Activated gamma-delta T cell (primary cell): ENCODE measurements at regions not wholly inside any gene's neighbourhood (a gene's known extent, or its start where the extent isn't known, plus 50 kb on each side); places are given as distances from the start of the nearest gene placed in this dataset.
"Not testable (repeated sequence)": the region's sequence is repeated elsewhere in the genome, so short reads cannot be mapped to it uniquely, and the experiment has no call there.

Experiments used
- DNase-seq: peaks from one replicate; lab custom pipeline; 2025; lab: John Stamatoyannopoulos, UW

DNA sequence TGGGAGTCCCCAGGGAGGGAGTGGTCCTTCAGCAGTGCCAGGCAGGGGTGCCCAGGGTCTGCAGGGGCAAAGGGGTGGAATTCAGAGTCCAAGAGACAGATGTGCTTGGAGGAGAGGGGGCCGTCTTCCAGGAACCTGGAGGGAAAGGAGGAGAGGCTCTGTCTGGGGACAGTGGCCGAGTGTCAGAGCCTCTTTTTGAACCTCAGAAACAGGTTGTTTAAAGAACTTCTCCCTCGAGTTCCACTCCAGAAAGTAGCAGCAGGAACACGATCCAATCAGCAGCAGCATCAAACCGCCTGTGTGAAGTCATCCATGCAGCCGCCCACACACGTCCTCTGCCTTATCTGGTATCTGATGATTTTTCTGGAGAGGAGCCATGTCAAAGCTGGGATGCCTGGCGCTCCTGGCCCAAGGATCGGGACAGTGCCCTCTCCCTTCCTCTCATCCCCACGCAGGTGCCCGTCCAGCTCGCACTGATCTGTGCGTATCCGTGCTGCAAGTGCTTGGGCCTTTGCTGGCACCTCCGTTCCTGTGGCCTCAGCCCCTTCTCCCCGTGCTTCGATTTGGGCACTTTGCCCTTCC, 205.1 kb downstream of the NDUFA10 start:
- DNase-seq, result no peak

DNA sequence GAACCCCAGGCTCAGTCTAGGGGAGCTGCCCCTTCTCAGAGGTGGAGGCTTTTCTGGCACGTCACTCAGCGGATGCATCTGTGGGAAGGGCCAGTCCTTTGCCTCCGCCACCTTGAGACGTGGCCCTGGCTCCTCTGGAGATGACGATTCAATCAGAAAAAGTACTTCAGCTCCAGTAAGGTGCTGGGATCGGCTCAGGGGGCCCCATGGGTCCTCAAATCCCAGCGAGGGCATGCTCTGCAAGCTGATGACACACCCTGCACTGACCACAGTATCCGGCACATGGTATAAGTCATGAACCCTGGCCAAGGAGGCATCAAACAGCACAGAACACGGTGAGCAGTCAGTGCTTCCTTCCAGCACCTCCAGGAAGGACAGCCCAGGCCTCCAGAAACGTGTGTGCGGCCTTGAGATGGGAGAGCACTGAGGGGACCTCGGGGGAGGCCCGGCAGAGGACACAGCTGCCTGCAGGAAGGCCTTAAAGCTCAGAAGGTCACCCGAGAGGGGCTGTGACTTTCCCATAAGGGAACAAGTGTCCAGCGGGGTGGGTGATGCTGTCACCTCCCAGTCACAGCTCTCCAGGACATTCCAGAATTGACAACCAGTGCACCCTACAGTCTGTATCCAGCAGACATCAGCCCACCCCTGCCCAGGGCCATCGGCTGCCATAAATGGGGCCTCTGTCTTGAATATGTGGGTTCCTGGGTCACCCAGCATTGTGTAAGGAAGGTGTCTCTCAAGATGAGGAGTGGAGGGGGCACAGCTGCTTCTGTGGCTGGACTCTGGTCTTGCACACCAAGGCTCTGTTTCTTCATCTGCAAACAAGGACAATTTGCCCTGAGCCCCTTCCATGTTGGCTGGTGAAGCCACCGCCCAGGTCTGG, 205.8 kb downstream of the NDUFA10 start:
- no peak for DNase-seq

- no peak for DNase-seq
Observed at GRCh38 chr2:239818531-239819011, 206.6 kb downstream of the NDUFA10 start.

DNA sequence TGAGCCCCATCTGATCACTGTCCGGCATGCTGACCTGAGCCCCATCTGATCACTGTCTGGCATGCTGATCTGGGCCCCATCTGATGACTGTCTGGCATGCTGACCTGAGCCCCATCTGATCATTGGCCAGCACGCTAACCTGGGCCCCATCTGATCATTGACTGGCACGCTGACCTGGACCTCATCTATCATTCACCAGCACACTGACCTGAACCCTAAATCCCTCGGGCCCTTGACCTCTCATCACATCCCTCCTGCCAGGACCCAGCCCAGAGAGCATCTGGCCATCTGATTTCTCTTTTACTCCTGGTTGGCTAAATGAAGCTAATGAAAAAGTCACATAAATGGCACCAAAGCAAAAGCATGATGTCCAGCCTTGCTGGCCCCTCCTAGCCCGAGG, 207.1 kb downstream of the NDUFA10 start:
- DNase-seq, result no peak

GRCh38 chr2:239817468-239818031, 207.6 kb downstream of the NDUFA10 start:
- not testable (repeated sequence) for DNase-seq

DNA sequence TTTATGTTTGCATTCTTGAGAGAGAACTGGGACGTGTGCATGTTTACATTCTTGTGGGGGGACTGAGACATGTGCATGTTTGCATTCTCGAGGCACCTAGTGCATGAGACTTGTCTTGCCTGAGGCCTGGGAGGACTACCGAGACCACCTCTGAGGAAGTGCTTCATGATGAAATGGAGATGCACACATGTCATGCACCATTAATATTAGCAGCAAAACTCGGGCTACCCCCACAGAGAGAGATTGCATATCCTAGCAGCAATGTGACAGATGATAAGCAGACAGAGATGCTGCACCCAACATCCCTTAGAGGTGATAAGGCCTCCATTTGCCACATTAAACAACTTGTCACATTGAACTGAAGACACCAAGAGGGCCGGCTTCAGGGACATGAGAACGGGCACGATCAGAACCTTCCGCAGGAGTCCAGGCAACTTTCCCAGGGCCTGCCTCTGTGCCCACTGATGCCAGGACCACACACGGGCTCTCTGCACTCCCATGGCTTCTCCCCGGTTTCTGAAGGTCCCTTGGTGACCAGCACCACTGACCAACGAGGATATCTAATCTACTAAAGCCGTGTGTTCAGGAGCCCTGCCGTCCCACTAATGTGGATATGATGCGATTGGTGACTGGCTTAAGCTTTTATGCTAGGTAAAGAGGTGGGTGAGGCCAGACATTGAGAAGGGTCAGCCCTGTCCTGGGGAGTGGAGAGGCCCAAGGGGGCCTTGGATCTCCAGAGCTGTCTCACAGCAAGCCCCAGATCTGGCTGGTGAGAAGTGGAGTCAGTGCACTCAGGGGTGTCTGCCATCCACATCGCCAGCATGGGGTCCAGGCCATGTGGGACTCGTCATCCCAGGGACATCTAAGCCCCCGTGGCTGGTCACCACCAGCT, 208.3 kb downstream of the NDUFA10 start:
- no peak for DNase-seq

DNA sequence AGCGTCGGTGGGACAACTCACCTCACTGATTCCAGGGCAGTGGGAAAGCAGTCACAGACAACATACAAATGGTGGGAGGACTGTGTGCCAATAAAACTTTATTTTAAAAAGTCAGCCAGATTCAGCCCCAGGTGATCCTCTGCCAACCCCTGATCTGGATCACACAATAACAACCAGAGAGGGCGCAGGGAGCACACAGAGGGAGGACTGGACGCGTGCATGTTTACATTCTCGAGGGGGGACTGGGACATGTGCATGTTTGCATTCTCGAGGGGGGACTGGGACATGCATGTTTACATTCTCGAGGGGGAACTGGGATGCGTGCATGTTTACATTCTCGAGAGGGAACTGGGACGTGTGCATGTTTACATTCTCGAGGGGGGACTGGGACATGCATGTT, 209.5 kb downstream of the NDUFA10 start:
- no peak for DNase-seq

- no peak for DNase-seq
Observed at GRCh38 chr2:239814861-239815601, 210.1 kb downstream of the NDUFA10 start.

- DNase-seq, result no peak
Observed at GRCh38 chr2:239814116-239814860, 210.9 kb downstream of the NDUFA10 start.

DNA sequence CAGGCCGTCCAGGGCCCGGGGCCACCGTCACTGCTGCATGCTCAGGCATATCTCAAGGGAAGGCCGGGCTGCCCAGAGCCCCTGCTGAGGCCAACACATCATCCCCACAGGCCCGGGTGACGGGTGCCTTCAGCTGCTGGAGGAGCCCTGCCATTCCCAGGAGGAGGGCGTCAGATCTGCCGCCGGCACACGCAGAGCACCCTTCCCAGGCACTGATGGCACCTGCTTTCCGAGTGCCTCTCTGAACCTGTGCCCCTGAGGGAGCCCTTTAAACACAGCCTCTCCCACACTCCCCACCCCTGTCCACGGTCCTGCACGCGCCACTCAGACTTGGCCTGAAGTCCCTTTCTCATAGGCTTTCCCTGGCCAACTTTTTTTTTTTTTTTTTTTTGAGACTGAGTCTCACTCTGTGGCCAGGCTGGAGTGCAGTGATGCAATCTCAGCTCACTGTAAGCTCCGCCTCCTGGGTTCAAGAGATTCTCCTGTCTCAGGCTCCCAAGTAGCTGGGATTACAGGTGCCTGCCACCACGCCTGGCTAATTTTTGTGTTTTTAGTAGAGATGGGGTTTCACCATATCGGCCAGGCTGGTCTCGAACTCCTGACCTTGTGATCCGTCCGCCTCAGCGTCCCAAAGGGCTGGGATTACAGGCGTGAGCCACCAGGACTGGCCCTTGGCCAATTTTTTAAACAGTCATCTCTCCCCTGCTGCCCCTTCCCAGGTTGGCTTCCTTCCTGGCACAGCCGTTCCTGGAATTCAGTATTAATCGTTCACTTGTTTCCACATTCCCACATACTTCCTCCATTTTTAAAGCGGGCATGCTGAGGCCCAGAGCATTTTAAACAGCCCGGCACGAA, 211.7 kb downstream of the NDUFA10 start:
- DNase-seq, result no peak

- DNase-seq, result no peak
Observed at GRCh38 chr2:239811806-239812560, 213.2 kb downstream of the NDUFA10 start.

DNA sequence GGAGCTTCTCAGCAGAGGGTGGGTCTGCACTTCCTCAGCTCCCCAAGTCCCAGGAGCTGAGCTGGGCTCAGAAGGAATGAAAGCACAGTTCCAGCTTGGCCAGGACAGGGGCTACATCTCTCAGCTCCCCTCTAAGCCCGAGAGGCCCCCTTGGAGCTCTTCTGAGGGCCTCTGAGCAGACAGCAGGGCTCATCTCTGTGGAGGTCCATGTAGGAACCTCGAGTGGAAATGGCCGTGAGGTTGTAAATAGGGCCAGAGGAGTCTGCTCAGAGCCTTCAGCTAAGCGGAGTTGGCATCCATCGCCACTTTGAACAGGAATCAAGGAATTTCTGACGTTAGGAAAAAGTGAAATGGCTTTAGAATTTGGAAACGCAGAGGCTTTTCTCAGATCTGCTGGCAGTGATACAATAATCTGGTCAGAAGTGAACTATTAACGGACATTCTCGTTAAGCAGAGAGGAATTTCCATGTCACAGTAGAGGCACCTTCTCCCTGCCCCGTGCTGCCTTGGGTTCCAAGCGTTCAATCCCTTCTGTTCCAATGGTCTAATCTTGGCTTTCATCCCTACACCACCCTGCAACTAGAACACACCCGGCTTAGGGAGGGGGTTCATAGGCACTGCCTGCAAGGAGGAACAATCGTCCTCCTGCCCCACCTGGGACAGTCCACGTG, 213.9 kb downstream of the NDUFA10 start:
- no peak for DNase-seq

- no peak for DNase-seq
Observed at GRCh38 chr2:239809391-239809790, 215.8 kb downstream of the NDUFA10 start.

GRCh38 chr2:239807568-239807967, 217.6 kb downstream of the NDUFA10 start:
- no peak for DNase-seq

- DNase-seq, result no peak
Observed at GRCh38 chr2:239806758-239807434, 218.2 kb downstream of the NDUFA10 start.

- DNase-seq, result no peak
Observed at GRCh38 chr2:239806276-239806675, 218.9 kb downstream of the NDUFA10 start.

GRCh38 chr2:239805414-239805813, 219.7 kb downstream of the NDUFA10 start:
- no peak for DNase-seq

DNA sequence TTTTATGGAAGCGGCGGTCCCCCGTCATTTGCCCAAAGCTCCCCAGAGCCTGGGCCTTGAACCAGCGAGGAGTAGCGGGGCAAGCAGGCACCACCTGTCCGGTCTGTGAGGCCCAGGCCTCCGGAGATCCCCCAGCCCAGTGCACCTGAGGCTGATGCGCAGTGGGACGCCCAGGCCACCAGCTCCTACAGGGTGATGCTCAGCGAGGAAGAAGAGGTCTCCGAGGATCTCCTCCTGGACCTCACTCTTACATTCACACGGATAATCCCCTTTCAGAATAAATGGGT, 220.2 kb downstream of the NDUFA10 start:
- no peak for DNase-seq
